Neural progenitor cell (in vitro differentiated cells): ENCODE measurements at regions not wholly inside any gene's neighbourhood (a gene's known extent, or its start where the extent isn't known, plus 50 kb on each side); places are given as distances from the start of the nearest gene placed in this dataset.

Experiments used
- DNase-seq: peaks from one replicate; pipeline ENCODE4 v3.0.0-alpha.2; 2016; ENCODE audit warnings: low spot score
- H2AFZ ChIP-seq: fragments of 200-600 bp; sonication (generic); replicated peaks from 2 replicates; pipeline ENCODE4 v1.6.1; 2016; ENCODE audit warnings: antibody characterized with exemption
- H3F3A ChIP-seq: fragments of 200-600 bp; sonication (generic); 2 replicates; pipeline ENCODE4 v1.6.1; 2016; ENCODE audit warnings: antibody characterized with exemption, low read depth
- H3K27ac ChIP-seq: fragments of 200-600 bp; sonication (generic); 2 replicates; pipeline ENCODE4 v1.5.1; 2016; ENCODE audit warnings: mild to moderate bottlenecking
- H3K27me3 ChIP-seq: fragments of 200-600 bp; sonication (generic); 2 replicates; pipeline ENCODE4 v1.6.1; 2016; ENCODE audit warnings: mild to moderate bottlenecking, moderate library complexity
- H3K36me3 ChIP-seq: fragments of 200-600 bp; sonication (generic); 2 replicates; pipeline ENCODE4 v1.5.1; 2016
- H3K4me1 ChIP-seq: fragments of 200-600 bp; sonication (generic); 2 replicates; pipeline ENCODE4 v1.6.1; 2016; ENCODE audit warnings: mixed run types
- H3K4me2 ChIP-seq: fragments of 200-600 bp; sonication (generic); 2 replicates; pipeline ENCODE4 v1.6.1; 2016
- H3K4me3 ChIP-seq: fragments of 200-600 bp; sonication (generic); 2 replicates; pipeline ENCODE4 v1.5.1; 2016
- H3K79me2 ChIP-seq: fragments of 200-600 bp; sonication (generic); 2 replicates; pipeline ENCODE4 v1.6.1; 2016; ENCODE audit warnings: low read depth
- H3K9ac ChIP-seq: fragments of 200-600 bp; sonication (generic); 2 replicates; pipeline ENCODE4 v1.6.1; 2016
- H3K9me3 ChIP-seq: fragments of 200-600 bp; sonication (generic); 2 replicates; pipeline ENCODE4 v1.5.1; 2016; ENCODE audit warnings: low read depth
- H4K20me1 ChIP-seq: fragments of 200-600 bp; sonication (generic); 2 replicates; pipeline ENCODE4 v1.6.1; 2016; ENCODE audit warnings: low read depth
- H3K27ac Mint-ChIP-seq: 3 replicates; pipeline ENCODE4 v1.8.0; 2021; ENCODE audit warnings: mixed read lengths
- H3K27me3 Mint-ChIP-seq: 2 replicates; pipeline ENCODE4 v1.8.0; 2022; ENCODE audit warnings: low read depth, mild to moderate bottlenecking, inconsistent platforms, moderate library complexity, mixed read lengths; ENCODE audit not compliant: insufficient read depth
- H3K36me3 Mint-ChIP-seq: 3 replicates; pipeline ENCODE4 v1.8.0; 2021; ENCODE audit warnings: mixed read lengths
- H3K4me1 Mint-ChIP-seq: 3 replicates; pipeline ENCODE4 v1.8.0; 2021; ENCODE audit warnings: mixed read lengths
- H3K4me3 Mint-ChIP-seq: 3 replicates; pipeline ENCODE4 v1.8.0; 2021; ENCODE audit warnings: mild to moderate bottlenecking, moderate library complexity, mixed read lengths
- H3K9me3 Mint-ChIP-seq: 3 replicates; pipeline ENCODE4 v1.8.0; 2020; ENCODE audit warnings: mixed read lengths
- CTCF ChIP-seq: fragments of 200-600 bp; sonication (generic); IDR thresholded peaks from 2 replicates; pipeline ENCODE4 v1.5.1; 2017; ENCODE audit warnings: antibody characterized with exemption, mild to moderate bottlenecking
- EZH2 ChIP-seq: fragments of 200-600 bp; sonication (generic); IDR thresholded peaks from 2 replicates; pipeline ENCODE4 v1.6.1; 2017; ENCODE audit warnings: antibody characterized with exemption, mild to moderate bottlenecking, moderate library complexity
- EZH2phosphoT487 ChIP-seq: fragments of 200-600 bp; sonication (generic); IDR thresholded peaks from 2 replicates; pipeline ENCODE4 v1.6.1; 2017; ENCODE audit warnings: antibody characterized with exemption

GRCh38 chr2:126408671-126409070, 247.3 kb upstream of the GYPC start:
- no peak overlapping the region for H3K4me3 Mint-ChIP-seq
- TF ChIP-seq EZH2phosphoT487 (no peak), CTCF (no peak), EZH2 (no peak)
- no peak overlapping the region for H3K4me2 ChIP-seq
- DNase-seq: no peak
- no peaks in the 10 kb centered on the region for H3K36me3 ChIP-seq
- no peak overlapping the region for H3K4me3 ChIP-seq
- no peaks in the 10 kb centered on the region for H3K36me3 Mint-ChIP-seq
- peaks cover 7% of the 10 kb centered on the region for H3K4me1 ChIP-seq
- H3K27ac Mint-ChIP-seq: no peak overlapping the region
- no peaks in the 10 kb centered on the region for H3K4me1 Mint-ChIP-seq
- no peaks in the 10 kb centered on the region for H3K9me3 Mint-ChIP-seq
- H4K20me1 ChIP-seq: no peaks in the 10 kb centered on the region
- H3K27ac ChIP-seq: no peak overlapping the region
- peaks cover 2% of the 10 kb centered on the region for H3K27me3 Mint-ChIP-seq
- no peaks in the 10 kb centered on the region for H3K79me2 ChIP-seq
- H3K9ac ChIP-seq: no peak overlapping the region
- H2AFZ ChIP-seq: peak overlapping the region; percentile 77
- H3F3A ChIP-seq: no peaks in the 10 kb centered on the region
- H3K27me3 ChIP-seq: no peaks in the 10 kb centered on the region
- no peaks in the 10 kb centered on the region for H3K9me3 ChIP-seq

GRCh38 chr2:126409850-126410249, 246.1 kb upstream of the GYPC start:
- H3K9me3 Mint-ChIP-seq: no peaks in the 10 kb centered on the region
- no peak for TF ChIP-seq CTCF
- TF ChIP-seq EZH2phosphoT487: no peak
- TF ChIP-seq EZH2: no peak

GRCh38 chr2:126413079-126413478, 242.9 kb upstream of the GYPC start:
- H3K4me1 ChIP-seq: peaks cover 7% of the 10 kb centered on the region
- H3K9ac ChIP-seq: no peak overlapping the region
- no peaks in the 10 kb centered on the region for H3K27me3 Mint-ChIP-seq
- H2AFZ ChIP-seq: no peak overlapping the region
- no peaks in the 10 kb centered on the region for H3F3A ChIP-seq
- no peaks in the 10 kb centered on the region for H3K36me3 Mint-ChIP-seq
- H3K9me3 Mint-ChIP-seq: peaks cover 5% of the 10 kb centered on the region
- DNase-seq: no peak
- no peak for TF ChIP-seq EZH2
- no peak for TF ChIP-seq CTCF
- TF ChIP-seq EZH2phosphoT487: no peak
- no peaks in the 10 kb centered on the region for H3K4me1 Mint-ChIP-seq
- H3K79me2 ChIP-seq: no peaks in the 10 kb centered on the region
- H3K9me3 ChIP-seq: no peaks in the 10 kb centered on the region
- no peaks in the 10 kb centered on the region for H4K20me1 ChIP-seq
- no peaks in the 10 kb centered on the region for H3K36me3 ChIP-seq
- H3K4me3 ChIP-seq: no peak overlapping the region
- H3K4me2 ChIP-seq: no peak overlapping the region
- H3K27ac Mint-ChIP-seq: no peak overlapping the region
- H3K27ac ChIP-seq: no peak overlapping the region
- H3K27me3 ChIP-seq: no peaks in the 10 kb centered on the region
- H3K4me3 Mint-ChIP-seq: no peak overlapping the region

More at GRCh38 chr2:126409850-126410249, 246.1 kb upstream of the GYPC start:
- no peaks in the 10 kb centered on the region for H3F3A ChIP-seq
- Mint-ChIP-seq H3K27me3 (peaks cover 2% of the 10 kb centered on the region), H3K4me3 (no peak overlapping the region), H3K27ac (no peak overlapping the region), H3K36me3 (no peaks in the 10 kb centered on the region), H3K4me1 (no peaks in the 10 kb centered on the region)
- H2AFZ ChIP-seq: no peak overlapping the region
- H3K36me3 ChIP-seq: no peaks in the 10 kb centered on the region
- no peaks in the 10 kb centered on the region for H3K9me3 ChIP-seq
- DNase-seq: no peak
- no peaks in the 10 kb centered on the region for H3K27me3 ChIP-seq
- no peak overlapping the region for H3K4me3 ChIP-seq
- H4K20me1 ChIP-seq: no peaks in the 10 kb centered on the region
- no peak overlapping the region for H3K9ac ChIP-seq
- H3K4me1 ChIP-seq: peaks cover 7% of the 10 kb centered on the region
- H3K79me2 ChIP-seq: no peaks in the 10 kb centered on the region
- no peak overlapping the region for H3K27ac ChIP-seq
- no peak overlapping the region for H3K4me2 ChIP-seq

GRCh38 chr2:126419403-126419802, 236.6 kb upstream of the GYPC start:
- H3K4me3 Mint-ChIP-seq: no peak overlapping the region
- no peak for DNase-seq
- peaks cover 26% of the 10 kb centered on the region for H3K9me3 Mint-ChIP-seq
- Histone ChIP-seq H3K9ac (no peak overlapping the region), H3K27me3 (no peaks in the 10 kb centered on the region), H3F3A (no peaks in the 10 kb centered on the region), H3K4me2 (no peak overlapping the region), H3K4me1 (no peaks in the 10 kb centered on the region), H3K27ac (no peak overlapping the region), H3K79me2 (no peaks in the 10 kb centered on the region), H3K9me3 (peaks cover 14% of the 10 kb centered on the region), H3K36me3 (no peaks in the 10 kb centered on the region), H4K20me1 (no peaks in the 10 kb centered on the region), H2AFZ (no peak overlapping the region), H3K4me3 (no peak overlapping the region)
- no peak for TF ChIP-seq EZH2
- TF ChIP-seq CTCF: no peak
- TF ChIP-seq EZH2phosphoT487: no peak
- no peak overlapping the region for H3K27ac Mint-ChIP-seq
- no peaks in the 10 kb centered on the region for H3K4me1 Mint-ChIP-seq
- H3K36me3 Mint-ChIP-seq: peaks cover 2% of the 10 kb centered on the region
- H3K27me3 Mint-ChIP-seq: peaks cover 2% of the 10 kb centered on the region
